HG03378 (cell line): ENCODE measurements at regions not wholly inside any gene's neighbourhood (a gene's known extent, or its start where the extent isn't known, plus 50 kb on each side); places are given as distances from the start of the nearest gene placed in this dataset.

Source experiments
- ATAC-seq: cut with Tn5 transposase; IDR thresholded peaks from one replicate; pipeline ENCODE4 v1.9.1; 2021; ENCODE audit warnings: mild to moderate bottlenecking, moderate library complexity; ENCODE audit not compliant: unreplicated experiment

- no peak for ATAC-seq
Observed at GRCh38 chr12:63321373-63321772, 170.4 kb upstream of the AVPR1A start.

DNA sequence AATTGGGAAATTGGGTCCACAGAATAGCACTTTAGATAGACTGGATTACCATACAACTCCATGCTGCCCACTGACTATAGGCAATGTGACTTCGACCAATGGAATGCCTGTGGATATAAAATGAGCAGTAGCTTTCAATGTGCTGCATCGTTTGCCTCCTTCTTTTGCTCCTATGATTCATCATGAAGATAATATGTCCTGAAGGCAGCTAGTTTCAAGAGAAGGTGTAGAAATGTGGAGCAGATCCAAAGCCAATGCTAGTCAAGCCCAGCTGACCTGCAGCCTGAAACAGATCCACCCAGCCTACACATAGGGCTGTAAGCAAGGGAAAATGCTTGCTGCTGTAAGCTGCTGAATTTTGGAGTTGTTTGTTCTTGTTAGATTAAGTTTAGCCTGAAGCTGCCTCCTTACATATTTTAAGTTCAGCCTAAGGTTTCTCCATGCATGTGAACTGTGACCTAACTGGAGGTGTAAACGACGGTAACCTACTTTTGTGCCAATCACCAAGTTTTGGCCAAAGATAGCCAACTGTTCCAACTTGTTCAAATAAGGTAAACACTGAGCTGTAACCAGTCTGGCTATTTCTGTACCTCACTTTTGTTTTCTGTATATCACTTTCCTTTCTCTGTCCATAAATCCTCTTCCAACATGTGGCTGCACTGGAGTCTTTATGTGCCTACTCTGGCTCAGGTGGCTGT, 169.1 kb upstream of the AVPR1A start:
- ATAC-seq: no peak

DNA sequence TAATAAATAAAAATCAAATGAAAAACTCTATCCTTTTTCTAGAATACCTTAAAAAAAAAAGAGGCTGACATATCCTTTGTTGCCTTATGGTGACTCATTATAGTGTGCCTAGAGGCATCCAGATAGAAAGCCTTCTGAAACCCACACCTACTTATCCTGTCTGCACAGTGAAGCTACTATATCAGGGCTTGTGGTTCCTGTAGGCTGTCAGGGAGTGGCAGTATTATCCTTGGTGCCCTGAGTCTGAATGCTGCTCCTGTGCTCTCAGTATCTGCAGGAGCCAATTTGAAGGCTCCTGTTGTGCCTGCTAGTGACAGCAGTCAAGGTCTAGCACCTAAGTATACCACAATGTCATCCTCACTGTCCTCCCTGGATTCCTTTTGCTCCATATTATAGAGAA, 168.4 kb upstream of the AVPR1A start:
- ATAC-seq: peak; percentile 97

GRCh38 chr12:63318933-63319332, 167.9 kb upstream of the AVPR1A start:
- ATAC-seq: no peak

- ATAC-seq: no peak
Observed at GRCh38 chr12:63318313-63318712, 167.3 kb upstream of the AVPR1A start.

DNA sequence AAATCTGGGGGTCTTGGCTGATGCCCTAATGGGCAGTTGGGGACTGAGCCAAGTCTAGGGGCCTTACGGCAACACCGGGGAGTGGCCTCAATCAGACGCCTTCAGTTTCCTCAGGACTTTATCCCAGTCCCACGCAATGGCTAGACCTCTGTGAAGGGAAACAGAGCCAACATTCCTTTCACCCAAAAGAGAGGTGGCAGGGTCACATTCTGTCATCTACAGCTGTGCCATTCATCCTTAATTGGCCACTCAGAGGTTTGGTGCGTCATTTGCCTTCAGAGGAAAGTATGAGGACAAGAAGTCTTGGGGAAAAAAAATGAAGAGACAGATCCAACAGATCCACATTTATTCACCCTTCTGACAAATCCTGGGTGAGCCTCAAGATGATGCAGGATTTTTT, 166.9 kb upstream of the AVPR1A start:
- no peak for ATAC-seq

DNA sequence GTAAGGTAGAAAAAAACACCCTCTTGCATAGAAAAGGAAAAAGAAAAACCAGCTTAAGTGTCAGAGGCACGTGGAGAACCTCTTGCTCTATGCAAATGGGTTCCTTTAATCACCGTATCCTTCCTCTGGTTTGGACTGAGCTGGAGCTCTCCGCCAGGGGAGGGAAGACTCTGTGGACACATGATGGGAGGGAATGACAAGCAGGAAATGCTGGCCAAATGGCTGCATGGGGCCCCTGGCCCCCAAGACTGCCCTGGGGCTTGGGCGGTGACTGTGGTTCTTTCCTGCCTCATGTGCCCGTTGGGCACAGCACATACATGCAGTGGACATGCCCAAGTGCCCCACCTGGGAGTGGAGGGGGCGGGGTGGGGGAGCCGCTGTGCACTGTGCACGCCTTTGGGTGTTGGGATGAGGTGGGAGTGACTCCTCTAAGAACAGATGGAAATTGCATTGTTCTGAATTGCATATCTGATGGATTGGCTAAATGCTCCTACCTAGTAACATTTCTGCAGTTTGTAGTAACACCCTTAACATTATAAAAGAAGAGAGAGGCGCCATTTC, 166.4 kb upstream of the AVPR1A start:
- ATAC-seq: no peak

DNA sequence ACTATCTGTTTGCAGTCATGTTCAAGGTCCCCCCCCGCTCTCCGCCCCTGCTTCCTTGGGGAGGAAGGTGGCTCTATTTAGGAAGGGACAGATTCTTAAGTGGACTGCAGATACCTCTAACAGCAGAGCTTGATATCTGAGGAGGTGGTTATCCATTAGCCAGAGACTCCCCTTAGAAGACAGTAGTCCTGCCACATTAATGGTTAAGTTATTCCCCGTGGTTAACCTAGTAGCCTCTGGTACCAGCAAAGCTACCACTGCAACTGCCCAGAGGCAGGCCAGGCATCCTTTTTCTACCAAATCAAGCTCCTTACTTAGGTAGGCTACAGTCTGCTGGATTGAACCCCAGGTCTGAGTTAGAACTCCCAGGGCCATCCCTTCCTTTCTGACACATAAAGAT, 162.1 kb upstream of the AVPR1A start:
- ATAC-seq: peak; percentile 84

DNA sequence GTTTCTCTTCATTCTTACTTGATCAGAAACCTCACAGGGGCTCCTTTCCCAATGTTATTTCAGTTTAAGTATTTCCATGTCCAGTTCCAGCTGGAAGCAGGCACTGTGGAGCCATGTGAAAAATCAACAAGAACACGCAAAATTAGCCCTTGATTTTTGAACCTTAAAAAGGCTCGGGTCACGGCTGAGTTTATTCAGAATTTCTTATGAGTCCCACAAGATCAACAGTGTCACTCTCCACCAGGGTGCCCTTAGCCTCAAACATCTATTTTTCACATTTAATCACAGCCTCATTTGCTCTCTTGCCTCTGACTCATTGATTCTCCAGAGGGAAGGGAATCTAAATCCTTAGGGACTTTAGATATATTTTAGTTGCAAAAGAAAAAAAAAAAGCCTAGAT, 157.7 kb upstream of the AVPR1A start:
- no peak for ATAC-seq

DNA sequence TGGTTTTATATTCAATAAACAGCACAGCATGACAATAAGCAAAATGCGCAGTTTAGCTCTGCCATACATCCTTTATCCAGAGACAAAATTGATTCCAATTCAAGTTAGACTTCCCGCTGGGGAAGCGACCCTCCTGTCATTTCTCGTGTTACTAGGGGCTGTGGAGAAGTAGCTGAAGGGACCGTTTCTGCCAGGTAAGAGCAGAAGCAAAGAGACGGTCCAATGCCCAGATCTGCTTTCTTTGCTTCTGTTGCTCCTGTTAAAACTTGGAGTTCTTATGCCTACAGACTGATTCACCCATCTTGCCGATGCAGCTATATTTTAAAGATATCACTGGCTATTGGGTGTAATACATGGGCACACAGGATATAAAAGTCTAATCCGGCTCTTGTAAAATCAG, 156.8 kb upstream of the AVPR1A start:
- no peak for ATAC-seq

- ATAC-seq: peak; percentile 42
Observed at GRCh38 chr12:63305901-63306875, 155.2 kb upstream of the AVPR1A start.

- ATAC-seq: peak; percentile 45
Observed at GRCh38 chr12:63304887-63305316, 153.9 kb upstream of the AVPR1A start.

GRCh38 chr12:63302941-63303536, 152.0 kb upstream of the AVPR1A start:
- ATAC-seq: peak; percentile 30

GRCh38 chr12:63302269-63302940, 151.4 kb upstream of the AVPR1A start:
- ATAC-seq: peak; percentile 89

- no peak for ATAC-seq
Observed at GRCh38 chr12:63301311-63301710, 150.3 kb upstream of the AVPR1A start.

DNA sequence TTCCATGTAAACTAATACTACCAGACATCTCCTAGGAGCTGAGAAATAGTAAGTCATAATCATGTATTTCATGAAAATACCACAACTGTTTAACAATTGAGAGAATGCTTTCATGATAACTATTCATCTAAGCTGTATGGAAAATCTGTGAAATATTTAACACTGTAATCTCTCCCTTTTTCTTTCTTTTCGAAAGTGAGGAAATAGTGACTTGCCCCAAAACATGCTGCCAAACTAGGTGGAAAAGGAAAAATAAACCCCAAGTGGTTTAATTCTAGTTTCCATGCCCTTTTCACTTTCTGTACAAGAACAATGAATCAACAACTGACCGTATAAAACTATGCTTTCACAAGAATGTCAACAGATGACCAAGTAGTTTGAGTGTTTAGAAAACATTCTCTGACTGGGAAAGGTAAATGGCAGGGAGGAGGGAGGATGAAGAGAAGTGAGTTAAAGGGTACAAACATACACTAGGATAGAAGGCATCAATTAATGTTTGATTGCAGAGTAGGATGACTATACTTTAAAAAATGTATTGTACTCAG, 147.5 kb upstream of the AVPR1A start:
- no peak for ATAC-seq

- ATAC-seq: peak; percentile 94
Observed at GRCh38 chr12:63294327-63294632, 143.3 kb upstream of the AVPR1A start.

GRCh38 chr12:63292471-63293221, 141.6 kb upstream of the AVPR1A start:
- ATAC-seq: no peak

DNA sequence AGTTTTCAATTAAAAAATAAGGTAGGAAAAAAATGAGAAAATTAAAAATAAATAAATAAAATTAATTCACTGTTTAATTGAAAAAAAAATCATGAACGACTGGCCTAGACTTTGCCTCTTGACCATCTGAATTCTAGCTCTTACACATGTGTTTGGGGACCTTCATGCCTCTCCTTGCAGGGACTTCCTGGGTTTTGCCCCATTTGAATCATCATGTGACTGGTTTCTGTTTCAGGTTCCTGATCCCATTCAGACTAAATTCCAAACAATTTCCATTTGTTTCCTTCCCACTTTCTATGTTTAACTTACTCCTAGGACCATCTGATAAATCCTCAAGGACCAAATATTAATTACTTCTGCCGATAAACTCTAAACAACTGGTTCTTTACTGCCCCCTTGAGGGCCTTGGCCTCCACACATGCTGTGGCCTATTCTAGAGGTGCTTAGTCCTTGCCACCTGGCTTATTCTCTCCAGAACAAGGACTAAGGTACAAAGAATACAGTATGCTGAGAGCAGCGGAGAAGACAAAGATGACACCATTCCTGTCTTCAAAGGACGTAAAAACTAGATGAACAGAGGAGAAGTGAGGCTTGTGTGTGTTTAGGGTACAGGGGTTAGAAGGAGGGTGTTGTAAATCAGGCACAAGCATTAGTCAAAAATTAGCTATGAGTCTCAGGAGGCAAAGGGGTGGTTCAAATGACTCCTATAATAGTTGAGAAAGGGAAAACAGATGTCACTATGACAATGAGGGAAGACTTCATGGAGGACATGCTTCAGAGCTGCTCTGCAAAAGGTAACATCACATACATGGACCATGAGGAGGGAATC, 125.8 kb upstream of the AVPR1A start:
- ATAC-seq: peak; percentile 82
